IPS-20b (cell line): ENCODE measurements at regions not wholly inside any gene's neighbourhood (a gene's known extent, or its start where the extent isn't known, plus 50 kb on each side); places are given as distances from the start of the nearest gene placed in this dataset.
"Not testable (repeated sequence)": the region's sequence is repeated elsewhere in the genome, so short reads cannot be mapped to it uniquely, and the experiment has no call there.

Experiments used
- H3K27ac ChIP-seq: one replicate; pipeline ENCODE4 v1.5.1; 2013; ENCODE audit warnings: low read length
- H3K27me3 ChIP-seq: 2 replicates; pipeline ENCODE4 v1.6.1; 2013; ENCODE audit warnings: mild to moderate bottlenecking, low read length, inconsistent platforms; ENCODE audit not compliant: insufficient read depth
- H3K36me3 ChIP-seq: 2 replicates; pipeline ENCODE4 v1.6.1; 2013; ENCODE audit warnings: low read depth, mild to moderate bottlenecking, inconsistent platforms, low read length, moderate library complexity; ENCODE audit not compliant: insufficient read depth
- H3K4me1 ChIP-seq: 2 replicates; pipeline ENCODE4 v1.6.1; 2013; ENCODE audit warnings: mild to moderate bottlenecking, control low read depth, inconsistent platforms, low read length, moderate library complexity; ENCODE audit not compliant: insufficient read depth
- H3K4me3 ChIP-seq: 2 replicates; pipeline ENCODE4 v1.5.1; 2013; ENCODE audit warnings: mild to moderate bottlenecking, low read length, inconsistent platforms
- H3K9ac ChIP-seq: 2 replicates; pipeline ENCODE4 v1.6.1; 2013; ENCODE audit warnings: low read depth, mild to moderate bottlenecking, inconsistent platforms, low read length, moderate library complexity
- H3K9me3 ChIP-seq: 2 replicates; pipeline ENCODE4 v1.6.1; 2013; ENCODE audit warnings: mild to moderate bottlenecking, low read depth, low read length, inconsistent platforms; ENCODE audit not compliant: insufficient read depth

DNA sequence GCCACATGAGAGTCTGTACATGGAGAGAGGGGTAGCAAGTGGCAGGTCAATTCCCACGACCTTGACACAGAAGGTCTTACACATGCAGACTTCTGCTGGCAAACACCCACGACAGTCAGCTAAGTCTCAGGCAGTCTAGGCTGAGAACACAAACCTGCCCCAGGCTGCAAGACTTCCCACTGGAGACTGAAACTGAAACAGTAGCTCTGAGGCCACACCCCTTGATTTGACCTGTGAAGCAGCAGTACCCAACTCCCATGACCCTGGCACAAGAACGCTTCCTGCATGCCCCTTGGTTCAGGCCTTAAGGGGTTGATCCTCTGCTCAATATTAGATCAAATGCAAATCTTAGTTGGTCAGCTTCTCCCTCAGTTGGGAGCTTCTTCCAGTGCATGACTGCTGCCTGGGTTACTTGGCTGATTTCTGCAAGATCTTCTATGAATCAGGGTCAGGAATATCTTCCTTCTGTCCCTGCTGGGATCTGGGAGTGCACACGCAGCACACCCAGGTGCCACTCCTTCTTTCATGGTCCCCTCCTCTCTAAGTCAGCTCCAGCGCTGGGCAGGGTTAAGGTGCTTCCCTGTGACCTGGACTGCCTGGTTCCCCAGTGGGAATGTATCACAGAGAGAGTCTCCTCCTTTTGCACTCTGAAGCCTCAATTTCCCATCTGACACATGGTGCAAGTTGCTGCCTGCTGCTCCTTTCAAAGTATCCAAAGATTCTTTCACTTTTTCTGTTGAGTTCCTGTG is 403.9 kb upstream of the NPAP1 start:
- H3K27me3 ChIP-seq, H3K4me1 ChIP-seq, H3K36me3 ChIP-seq, H3K4me3 ChIP-seq, H3K27ac ChIP-seq, H3K9ac ChIP-seq: not testable (repeated sequence)
- H3K9me3 ChIP-seq, result peaks cover 13% of the 10 kb centered on the region; the same call in 1 of the 2 replicates

DNA sequence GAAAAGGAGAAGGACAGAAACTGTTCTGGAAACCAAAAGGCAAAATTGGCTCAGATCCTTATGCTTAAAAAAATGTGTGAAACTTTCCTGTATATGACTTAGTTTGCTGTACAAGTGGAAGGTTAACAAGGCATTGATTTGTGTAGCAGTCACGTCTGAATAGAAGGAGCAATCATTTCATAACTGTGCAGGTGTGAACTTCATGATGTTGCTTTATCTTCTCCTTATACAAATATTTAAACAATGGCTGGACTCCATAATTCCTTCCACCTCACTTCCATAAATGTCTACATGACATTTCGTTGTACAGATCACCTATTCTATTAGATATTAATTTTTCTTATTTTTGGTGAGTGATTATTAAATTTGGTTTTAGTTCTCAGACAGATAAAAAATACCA is 382.7 kb upstream of the NPAP1 start:
- Histone ChIP-seq H3K27ac (no peak overlapping the region), H3K4me3 (no peak overlapping the region), H3K27me3 (no peaks in the 10 kb centered on the region), H3K9me3 (no peaks in the 10 kb centered on the region; the same call in 1 of the 2 replicates), H3K9ac (no peak overlapping the region), H3K36me3 (no peaks in the 10 kb centered on the region), H3K4me1 (no peaks in the 10 kb centered on the region)

DNA sequence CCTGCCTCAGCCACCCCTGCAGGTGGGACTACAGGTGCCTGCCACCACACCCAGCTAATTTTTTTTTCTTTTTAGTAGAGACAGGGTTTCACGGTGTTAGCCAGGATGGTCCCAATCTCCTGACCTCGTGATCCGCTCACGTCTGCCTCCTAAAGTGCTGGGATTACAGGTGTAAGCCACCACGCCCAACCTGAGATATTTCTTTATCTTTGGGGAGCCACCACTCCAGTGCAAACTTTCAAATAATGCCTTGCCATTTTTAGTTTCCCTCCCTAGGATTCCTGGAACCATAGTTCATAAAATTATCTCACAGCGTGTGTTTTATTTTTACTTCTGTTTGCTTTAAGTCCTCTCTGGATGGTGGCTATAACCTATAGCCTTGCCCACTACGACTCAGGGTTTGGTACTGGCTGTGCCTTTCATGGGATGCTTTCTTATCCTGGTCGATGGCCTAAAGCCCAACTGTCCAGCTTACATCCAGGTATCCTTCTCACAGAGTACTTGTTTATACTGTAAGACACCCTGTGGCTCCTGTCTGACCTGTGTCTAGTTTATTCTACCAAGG is 374.7 kb upstream of the NPAP1 start:
- H3K27ac ChIP-seq, H3K4me1 ChIP-seq, H3K4me3 ChIP-seq, H3K36me3 ChIP-seq, H3K27me3 ChIP-seq, H3K9ac ChIP-seq: not testable (repeated sequence)
- peaks cover 11% of the 10 kb centered on the region; the same call in 1 of the 2 replicates for H3K9me3 ChIP-seq

DNA sequence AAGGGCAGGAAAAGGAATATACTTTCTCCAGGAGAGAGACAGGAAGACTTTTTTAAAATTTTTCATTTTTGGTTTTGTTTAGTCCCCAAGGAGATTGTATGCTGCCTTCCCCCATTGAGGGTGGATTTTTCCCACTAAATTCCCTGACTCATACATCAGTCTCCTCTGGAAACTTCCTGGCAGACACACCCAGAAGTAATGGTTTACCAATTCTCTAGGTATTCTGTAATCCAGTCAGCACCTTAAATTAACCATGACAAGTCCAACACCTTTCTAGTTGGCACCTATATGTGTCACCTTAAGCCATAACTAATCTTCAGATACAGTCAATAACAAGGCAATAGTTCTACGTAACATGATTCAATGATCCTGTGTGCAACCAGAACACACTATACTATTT is 373.6 kb upstream of the NPAP1 start:
- H3K9ac ChIP-seq, H3K4me1 ChIP-seq, H3K27ac ChIP-seq, H3K27me3 ChIP-seq, H3K36me3 ChIP-seq, H3K4me3 ChIP-seq: not testable (repeated sequence)
- peaks cover 11% of the 10 kb centered on the region; the same call in 1 of the 2 replicates for H3K9me3 ChIP-seq

DNA sequence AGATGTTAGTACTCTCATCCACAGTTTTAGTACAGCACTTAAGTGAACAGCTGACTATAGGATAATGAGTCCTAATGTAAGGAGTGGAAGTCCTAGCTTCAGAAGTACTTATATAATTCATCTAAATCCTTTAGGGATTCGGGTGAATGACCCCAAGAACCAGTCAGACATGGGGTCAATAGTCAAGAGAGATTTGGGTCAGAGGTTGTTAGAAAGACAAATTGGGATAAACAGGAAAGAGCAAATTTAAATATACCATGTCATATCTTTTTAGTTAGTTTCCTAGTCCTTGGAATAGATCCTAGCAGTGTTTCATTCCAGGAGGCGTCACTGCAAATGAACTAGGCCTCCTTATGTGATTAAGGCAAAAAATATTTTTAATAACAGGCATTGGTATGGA is 370.8 kb upstream of the NPAP1 start:
- H3K27me3 ChIP-seq, H3K36me3 ChIP-seq, H3K9ac ChIP-seq, H3K4me3 ChIP-seq, H3K27ac ChIP-seq, H3K4me1 ChIP-seq: not testable (repeated sequence)
- peaks cover 11% of the 10 kb centered on the region; the same call in 1 of the 2 replicates for H3K9me3 ChIP-seq

DNA sequence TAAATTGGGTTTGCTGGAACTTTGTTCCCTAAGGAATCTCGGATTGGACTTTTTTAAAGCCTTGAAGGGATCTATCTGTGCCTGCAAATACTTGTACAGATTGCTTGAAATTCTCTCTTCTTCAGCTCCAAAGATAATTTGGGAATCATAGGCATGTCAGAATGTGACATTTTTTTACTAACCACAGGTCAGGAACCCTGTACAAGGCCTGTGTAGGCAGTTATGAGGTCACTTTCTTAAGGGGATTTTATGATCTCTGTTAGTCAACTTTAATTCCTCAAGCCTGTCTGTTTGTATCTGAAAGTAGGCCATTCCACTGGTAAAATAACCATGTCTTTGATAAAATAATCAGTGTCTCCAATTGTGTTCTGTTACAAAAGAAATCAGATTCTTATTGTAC is 369.9 kb upstream of the NPAP1 start:
- H3K27ac ChIP-seq, H3K4me1 ChIP-seq, H3K9ac ChIP-seq: not testable (repeated sequence)

DNA sequence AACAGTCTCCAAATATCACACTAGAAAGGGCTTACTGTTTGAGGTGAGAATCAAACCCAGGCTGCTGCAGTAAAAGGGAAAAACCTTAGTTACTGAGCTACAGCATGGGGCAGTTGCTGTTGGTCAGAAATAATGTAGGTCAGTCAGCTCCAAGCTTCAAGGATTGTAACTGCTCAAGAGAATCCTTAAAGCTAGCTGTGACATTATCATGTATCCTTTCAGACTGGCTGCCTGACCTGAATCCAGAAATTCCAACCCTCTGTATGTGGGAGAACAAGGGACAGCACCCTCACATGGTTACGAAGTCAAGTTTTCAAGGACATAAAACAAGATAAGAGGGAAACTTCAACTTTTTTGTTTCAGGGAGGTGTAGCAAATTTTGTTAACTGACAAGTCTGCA is 365.9 kb upstream of the NPAP1 start:
- H3K27me3 ChIP-seq, H3K9ac ChIP-seq, H3K27ac ChIP-seq, H3K9me3 ChIP-seq, H3K4me3 ChIP-seq, H3K4me1 ChIP-seq, H3K36me3 ChIP-seq: not testable (repeated sequence)

More for the DNA sequence above, 369.9 kb upstream of the NPAP1 start:
- H3K9me3 ChIP-seq, result peaks cover 10% of the 10 kb centered on the region; the same call in 1 of the 2 replicates
- H3K27me3 ChIP-seq, H3K4me3 ChIP-seq, H3K36me3 ChIP-seq: not testable (repeated sequence)

DNA sequence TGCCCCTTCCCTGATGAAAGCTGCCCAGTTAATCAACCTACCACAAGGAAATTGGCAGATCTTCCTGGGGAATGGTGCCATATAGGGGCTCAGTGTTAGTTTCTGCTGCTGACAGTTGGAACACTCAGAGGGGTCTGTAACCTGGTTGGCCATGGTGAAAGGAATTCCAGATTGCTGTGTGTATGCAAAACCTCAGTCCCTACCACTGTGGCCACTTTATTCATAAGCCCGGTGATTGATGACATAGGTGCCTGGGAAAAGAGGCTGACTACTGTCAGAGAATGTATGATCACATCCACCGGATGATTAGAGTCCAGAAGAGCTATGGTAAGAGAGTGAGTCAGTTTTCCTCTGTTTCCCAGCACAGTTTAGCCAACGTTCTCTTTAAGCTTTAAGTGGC is 363.9 kb upstream of the NPAP1 start:
- not testable (repeated sequence) for H3K4me3 ChIP-seq, H3K4me1 ChIP-seq, H3K36me3 ChIP-seq, H3K27me3 ChIP-seq, H3K9me3 ChIP-seq, H3K27ac ChIP-seq, H3K9ac ChIP-seq

DNA sequence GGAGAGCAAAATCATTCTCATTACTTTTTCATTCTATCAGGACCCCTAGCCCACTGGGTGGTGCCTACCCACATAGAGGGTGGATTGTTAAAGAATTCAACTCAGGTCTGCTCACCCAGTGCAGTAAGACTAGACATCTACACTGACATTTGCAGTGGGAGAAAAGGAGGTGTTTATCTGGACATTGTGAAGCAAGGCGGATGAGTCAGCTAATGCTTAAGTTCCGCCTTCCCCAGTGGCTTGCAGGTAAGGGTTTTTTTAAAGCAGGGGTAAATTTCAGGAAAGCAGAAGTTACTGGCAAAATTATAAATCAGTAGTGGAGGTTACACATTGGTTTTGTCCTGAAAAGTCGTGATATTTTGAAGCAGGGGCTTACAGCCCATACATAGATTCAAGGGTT is 359.2 kb upstream of the NPAP1 start:
- H3K9ac ChIP-seq, H3K9me3 ChIP-seq, H3K4me3 ChIP-seq, H3K36me3 ChIP-seq, H3K4me1 ChIP-seq, H3K27me3 ChIP-seq, H3K27ac ChIP-seq: not testable (repeated sequence)

DNA sequence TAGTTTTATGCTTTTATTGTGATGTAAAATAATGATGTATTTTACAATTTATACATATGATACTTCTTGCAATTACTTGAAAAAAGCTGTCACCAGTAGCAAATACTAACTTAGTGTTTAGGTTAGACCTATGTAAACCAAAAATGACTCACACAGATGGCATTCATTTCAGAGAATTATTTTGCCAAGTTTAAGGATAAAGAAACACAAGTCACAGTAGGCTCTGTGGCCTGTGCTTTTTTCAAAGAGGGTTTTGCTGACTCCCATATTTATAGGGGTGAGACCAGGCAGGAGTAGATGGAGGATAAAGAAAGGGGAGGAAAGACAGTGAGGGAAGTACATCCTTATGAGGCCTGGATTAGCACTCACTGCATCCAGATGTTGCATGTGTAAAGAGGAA is 356.6 kb upstream of the NPAP1 start:
- Histone ChIP-seq H3K27me3 (no peaks in the 10 kb centered on the region), H3K4me1 (no peaks in the 10 kb centered on the region), H3K36me3 (no peaks in the 10 kb centered on the region), H3K9ac (no peak overlapping the region), H3K4me3 (no peak overlapping the region), H3K27ac (no peak overlapping the region), H3K9me3 (peaks cover 3% of the 10 kb centered on the region; the same call in 1 of the 2 replicates)

DNA sequence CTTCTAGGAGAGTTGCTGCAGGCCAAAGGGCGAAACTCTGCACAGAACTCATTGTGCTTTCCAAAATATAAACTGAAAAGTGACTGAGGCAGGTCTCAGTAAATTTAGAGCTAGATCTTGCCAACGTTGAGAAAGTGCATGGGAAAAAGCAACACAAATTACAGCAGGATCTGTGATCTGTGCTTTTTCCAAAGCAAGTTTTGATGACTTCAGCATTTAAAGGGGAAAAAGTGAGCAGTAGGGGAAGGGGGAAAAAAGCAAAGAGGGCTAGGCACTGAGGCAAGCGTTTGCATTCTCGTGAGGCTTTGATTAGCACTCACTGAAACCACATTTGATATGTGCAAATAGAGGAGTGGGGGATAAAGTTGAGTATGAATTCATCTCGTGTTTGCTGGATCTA is 351.5 kb upstream of the NPAP1 start:
- H3K9me3 ChIP-seq, H3K27me3 ChIP-seq, H3K27ac ChIP-seq, H3K4me1 ChIP-seq, H3K9ac ChIP-seq, H3K4me3 ChIP-seq, H3K36me3 ChIP-seq: not testable (repeated sequence)

DNA sequence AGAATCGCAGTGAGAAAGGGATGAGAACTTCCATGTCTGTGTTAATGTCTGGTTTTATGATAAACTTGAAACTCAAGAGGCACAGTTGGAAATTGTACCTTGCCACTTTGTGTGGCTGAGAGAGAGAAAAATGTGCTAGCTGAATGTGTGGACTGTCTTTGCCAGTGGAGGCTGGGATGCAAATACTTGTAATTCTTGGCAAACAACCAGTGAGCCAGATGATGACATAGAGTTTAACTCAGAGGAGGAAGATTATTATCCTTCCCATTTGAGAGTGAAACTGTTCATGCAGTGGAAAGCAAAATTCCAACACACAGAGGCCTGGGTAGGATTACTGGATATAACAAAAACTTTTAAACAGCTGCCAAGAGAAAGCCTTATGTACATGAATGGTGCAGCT is 349.1 kb upstream of the NPAP1 start:
- not testable (repeated sequence) for H3K9ac ChIP-seq, H3K9me3 ChIP-seq, H3K36me3 ChIP-seq, H3K4me1 ChIP-seq, H3K27me3 ChIP-seq, H3K4me3 ChIP-seq, H3K27ac ChIP-seq
